AG10803 (cell line): ENCODE measurements at regions not wholly inside any gene's neighbourhood (a gene's known extent, or its start where the extent isn't known, plus 50 kb on each side); places are given as distances from the start of the nearest gene placed in this dataset.
"Not testable (repeated sequence)": the region's sequence is repeated elsewhere in the genome, so short reads cannot be mapped to it uniquely, and the experiment has no call there.

Source experiments
- DNase-seq: peaks from one replicate; pipeline ENCODE4 v3.0.0; 2010; ENCODE audit warnings: low read depth
- H3K4me3 ChIP-seq: 2 replicates; pipeline ENCODE4 v1.5.1; 2011; ENCODE audit warnings: mild to moderate bottlenecking, low read length, control low read depth
- CTCF ChIP-seq: conservative IDR thresholded peaks from 2 replicates; pipeline ENCODE4 v1.5.1; 2011; ENCODE audit warnings: mild to moderate bottlenecking, low read length, control low read depth, inconsistent platforms

GRCh38 chr9:96057155-96057554, 181.7 kb downstream of the ERCC6L2 start:
- TF ChIP-seq CTCF, result no peak
- no peak overlapping the region for H3K4me3 ChIP-seq
- no peak for DNase-seq

- no peak for TF ChIP-seq CTCF
- no peak overlapping the region for H3K4me3 ChIP-seq
- DNase-seq, result peak; percentile 10
These were observed 180.7 kb downstream of the ERCC6L2 start for GRCh38 chr9:96056226-96056625.

GRCh38 chr9:96054248-96054647, 178.8 kb downstream of the ERCC6L2 start:
- H3K4me3 ChIP-seq, DNase-seq: not testable (repeated sequence)

- H3K4me3 ChIP-seq, result no peak overlapping the region
- no peak for TF ChIP-seq CTCF
- DNase-seq, result no peak
These were observed 177.2 kb downstream of the ERCC6L2 start for GRCh38 chr9:96052686-96053085.

GRCh38 chr9:96051423-96051822, 175.9 kb downstream of the ERCC6L2 start:
- no peak overlapping the region for H3K4me3 ChIP-seq
- no peak for DNase-seq
- TF ChIP-seq CTCF, result no peak

GRCh38 chr9:96050861-96051155, 175.3 kb downstream of the ERCC6L2 start:
- TF ChIP-seq CTCF, result no peak
- H3K4me3 ChIP-seq, result no peak overlapping the region
- no peak for DNase-seq

- DNase-seq, result no peak
- no peak for TF ChIP-seq CTCF
- H3K4me3 ChIP-seq, result no peak overlapping the region
These were observed 174.8 kb downstream of the ERCC6L2 start for GRCh38 chr9:96050048-96050860.
